ENCODE measurements at regions not wholly inside any gene's neighbourhood (a gene's known extent, or its start where the extent isn't known, plus 50 kb on each side); places are given as distances from the start of the nearest gene placed in this dataset.

- no peak for TF ChIP-seq CTCF (IDR thresholded peaks at IDR 0.05; ENCODE audit: low read depth, low read length)
- Histone ChIP-seq H3K27ac (no peak overlapping the region), H3K27me3 (ENCODE audit: insufficient read depth, low read depth, severe bottlenecking) (no peaks in the 10 kb centered on the region), H3K36me3 (no peaks in the 10 kb centered on the region), H3K4me3 (ENCODE audit: low read depth, low read length) (no peak overlapping the region), H3K9me3 (ENCODE audit: severe bottlenecking) (peaks cover 6% of the 10 kb centered on the region)
- DNase-seq, result no peak
Measured at GRCh38 chr20:17794400-17794799, 94.6 kb downstream of the BANF2 start.

DNA sequence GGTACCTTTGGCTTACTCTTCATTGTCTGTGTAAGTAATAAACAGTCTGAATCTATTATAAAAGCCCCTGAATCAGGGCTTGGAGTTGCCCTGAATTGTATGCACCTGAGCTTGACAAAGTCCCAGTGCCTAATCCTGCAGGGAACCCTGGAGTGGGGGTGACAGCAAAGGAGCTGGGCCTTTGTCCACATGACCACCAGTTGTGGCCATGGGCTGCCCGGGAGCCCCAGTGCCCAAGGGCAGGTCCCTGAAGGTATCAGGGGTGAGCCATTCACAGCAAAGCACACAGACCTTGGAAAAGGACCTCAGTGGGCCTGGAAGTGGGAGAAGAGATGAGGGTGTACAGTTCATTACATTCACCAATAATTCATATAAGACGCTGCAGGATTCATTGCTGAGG, 94.2 kb downstream of the BANF2 start:
- Histone ChIP-seq H3K27me3 (ENCODE audit: insufficient read depth, low read depth, severe bottlenecking) (no peaks in the 10 kb centered on the region), H3K4me3 (ENCODE audit: low read depth, low read length) (no peak overlapping the region), H3K27ac (no peak overlapping the region), H3K36me3 (no peaks in the 10 kb centered on the region), H3K9me3 (ENCODE audit: severe bottlenecking) (peaks cover 6% of the 10 kb centered on the region)
- TF ChIP-seq CTCF (IDR thresholded peaks at IDR 0.05; ENCODE audit: low read depth, low read length), result no peak
- DNase-seq, result no peak

DNA sequence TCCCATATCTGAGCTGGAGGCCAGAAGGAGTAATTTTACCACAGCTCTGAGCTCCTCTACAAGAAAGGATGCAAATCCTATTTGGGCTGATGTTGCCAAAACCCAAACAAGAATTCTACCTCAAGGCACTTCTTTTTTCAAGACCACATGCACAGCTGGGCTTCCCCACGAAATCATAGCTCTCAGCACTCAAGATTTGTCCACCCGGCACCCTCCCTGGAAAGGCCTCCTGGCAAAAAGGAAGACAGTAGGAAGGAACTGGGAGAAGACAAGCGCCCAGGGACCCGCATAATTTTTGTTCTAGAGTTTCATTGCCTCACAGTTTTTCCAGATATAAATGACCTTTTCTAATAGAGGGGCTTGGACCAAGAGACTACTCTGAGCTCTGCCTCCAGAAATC, 90.5 kb downstream of the BANF2 start:
- no peak for TF ChIP-seq CTCF (IDR thresholded peaks at IDR 0.05; ENCODE audit: low read depth, low read length)
- no peaks in the 10 kb centered on the region for H3K27me3 ChIP-seq (ENCODE audit: insufficient read depth, low read depth, severe bottlenecking)
- peaks cover 6% of the 10 kb centered on the region for H3K9me3 ChIP-seq (ENCODE audit: severe bottlenecking)
- H3K36me3 ChIP-seq, result no peaks in the 10 kb centered on the region
- H3K27ac ChIP-seq, result no peak overlapping the region
- DNase-seq, result no peak
- H3K4me3 ChIP-seq (ENCODE audit: low read depth, low read length), result no peak overlapping the region

- no peaks in the 10 kb centered on the region for H3K9me3 ChIP-seq (ENCODE audit: severe bottlenecking)
- H3K36me3 ChIP-seq, result no peaks in the 10 kb centered on the region
- no peak overlapping the region for H3K27ac ChIP-seq
- no peaks in the 10 kb centered on the region for H3K27me3 ChIP-seq (ENCODE audit: insufficient read depth, low read depth, severe bottlenecking)
- H3K4me3 ChIP-seq (ENCODE audit: low read depth, low read length), result no peak overlapping the region
- no peak for DNase-seq
- TF ChIP-seq CTCF (IDR thresholded peaks at IDR 0.05; ENCODE audit: low read depth, low read length), result no peak
Measured at GRCh38 chr20:17787816-17788215, 88.0 kb downstream of the BANF2 start.

GRCh38 chr20:17786221-17786718, 86.5 kb downstream of the BANF2 start:
- Histone ChIP-seq H3K27me3 (ENCODE audit: insufficient read depth, low read depth, severe bottlenecking) (no peaks in the 10 kb centered on the region), H3K36me3 (no peaks in the 10 kb centered on the region), H3K27ac (no peak overlapping the region), H3K4me3 (ENCODE audit: low read depth, low read length) (no peak overlapping the region), H3K9me3 (ENCODE audit: severe bottlenecking) (no peaks in the 10 kb centered on the region)
- no peak for DNase-seq
- TF ChIP-seq CTCF (IDR thresholded peaks at IDR 0.05; ENCODE audit: low read depth, low read length), result no peak
